ENCODE measurements at regions not wholly inside any gene's neighbourhood (a gene's known extent, or its start where the extent isn't known, plus 50 kb on each side); places are given as distances from the start of the nearest gene placed in this dataset.
"Not testable (repeated sequence)": the region's sequence is repeated elsewhere in the genome, so short reads cannot be mapped to it uniquely, and the experiment has no call there.

- no peak for DNase-seq (ENCODE audit: low spot score)
Observed at GRCh38 chr1:195745189-195746010, 862.8 kb downstream of the KCNT2 start.

GRCh38 chr1:195744256-195744655 lies 864.0 kb downstream of the KCNT2 start:
- DNase-seq (ENCODE audit: low spot score), result no peak

GRCh38 chr1:195740862-195741261 lies 867.4 kb downstream of the KCNT2 start:
- no peak for DNase-seq (ENCODE audit: low spot score)

GRCh38 chr1:195738966-195739650 lies 869.1 kb downstream of the KCNT2 start:
- DNase-seq (ENCODE audit: low spot score), result no peak

DNA sequence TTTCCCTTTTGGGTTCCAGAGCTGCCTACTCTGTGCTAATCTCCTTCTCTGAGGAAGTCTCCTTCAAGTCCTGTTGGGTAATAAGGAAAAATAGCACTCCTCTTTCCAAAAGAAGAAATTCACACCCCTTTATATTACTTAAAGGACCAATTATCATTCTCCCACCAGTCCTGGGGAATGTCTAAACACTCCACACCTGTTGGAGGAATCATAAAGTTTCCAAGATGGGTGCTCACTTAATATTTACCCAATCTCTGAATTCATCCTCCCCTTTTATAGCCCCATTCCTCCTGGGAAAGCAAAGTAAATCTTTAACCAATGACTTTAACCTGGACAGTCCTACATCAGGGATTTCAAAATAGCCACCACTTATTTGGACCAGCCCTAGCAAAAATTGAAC lies 873.1 kb downstream of the KCNT2 start:
- no peak for DNase-seq (ENCODE audit: low spot score)

DNA sequence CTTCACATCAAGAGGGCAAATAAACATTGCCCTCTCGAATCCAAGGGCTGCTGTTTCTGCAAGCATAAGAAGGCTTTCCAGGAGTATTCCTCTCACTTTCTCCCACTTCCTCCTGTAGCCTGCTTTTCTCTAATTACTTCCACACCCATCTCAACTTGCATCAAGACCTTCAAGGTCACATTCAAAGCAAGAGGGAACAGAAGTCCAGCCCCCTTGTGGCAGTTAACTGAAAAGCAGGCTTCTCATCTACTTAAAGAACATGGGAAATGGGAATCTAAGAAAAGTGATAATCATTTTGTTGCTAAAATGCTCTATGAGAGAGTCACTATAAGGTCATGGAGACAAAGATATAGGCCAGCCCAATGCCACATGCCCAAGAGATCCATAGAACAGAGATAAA lies 874.4 kb downstream of the KCNT2 start:
- DNase-seq (ENCODE audit: low spot score), result no peak

- DNase-seq (ENCODE audit: low spot score), result no peak
Observed at GRCh38 chr1:195733408-195733807, 874.8 kb downstream of the KCNT2 start.

DNA sequence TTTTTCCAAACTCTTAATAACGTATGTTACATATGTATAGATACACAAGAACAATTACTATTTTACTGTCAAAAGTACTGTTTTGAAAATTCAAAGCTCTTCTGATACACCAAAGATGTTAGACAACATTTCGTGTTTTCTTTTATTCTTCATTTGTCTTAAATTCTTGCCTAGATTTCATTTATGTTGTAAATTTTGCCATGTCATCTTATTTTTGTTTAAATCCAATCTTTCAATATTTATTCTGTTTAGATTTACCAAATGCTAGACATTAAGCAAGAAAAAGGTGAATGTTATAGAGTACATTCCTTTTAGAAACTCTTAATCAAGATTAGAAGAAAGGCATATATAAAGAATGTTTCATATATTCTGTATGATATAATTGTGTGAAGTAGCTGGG lies 876.9 kb downstream of the KCNT2 start:
- no peak for DNase-seq (ENCODE audit: low spot score)

DNA sequence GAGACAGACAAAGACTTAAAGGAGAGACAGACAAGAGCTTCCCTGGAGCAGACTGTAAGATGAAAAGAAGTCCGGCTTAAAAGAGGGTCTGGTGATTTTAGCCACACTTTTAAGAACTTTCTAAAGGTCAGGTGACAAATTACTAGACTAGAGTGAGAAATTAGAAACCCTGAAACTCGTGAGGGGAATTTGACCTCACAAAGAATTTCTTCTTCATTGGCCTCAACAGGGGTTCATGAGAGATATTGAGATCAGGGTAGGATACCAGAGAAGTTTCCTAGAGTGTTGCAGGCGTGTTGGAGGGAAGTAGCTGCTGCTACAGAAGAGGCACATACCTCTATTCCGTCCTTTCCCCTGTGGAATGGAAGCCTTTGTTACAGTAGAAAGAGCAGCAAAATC lies 884.4 kb downstream of the KCNT2 start:
- DNase-seq (ENCODE audit: low spot score), result no peak

- not testable (repeated sequence) for DNase-seq (ENCODE audit: low spot score)
Observed at GRCh38 chr1:195722852-195723795, 885.1 kb downstream of the KCNT2 start.

DNA sequence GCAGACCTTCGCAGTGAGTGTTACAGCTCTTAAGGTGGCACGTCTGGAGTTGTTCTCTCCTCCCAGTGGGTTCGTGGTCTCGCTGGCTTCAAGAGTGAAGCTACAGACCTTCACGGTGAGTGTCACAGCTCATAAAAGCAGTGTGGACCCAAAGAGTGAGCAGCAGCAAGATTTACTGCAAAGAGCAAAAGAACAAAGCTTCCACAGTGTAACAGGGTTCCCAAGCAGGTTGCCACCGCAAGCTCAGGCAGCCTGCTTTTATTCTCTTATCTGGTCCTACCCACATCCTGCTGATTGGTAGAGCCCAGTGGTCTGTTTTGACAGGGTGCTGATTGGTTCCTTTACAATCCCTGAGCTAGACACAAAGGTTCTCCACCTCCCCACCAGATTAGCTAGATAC lies 886.1 kb downstream of the KCNT2 start:
- not testable (repeated sequence) for DNase-seq (ENCODE audit: low spot score)

GRCh38 chr1:195721210-195721971 lies 886.8 kb downstream of the KCNT2 start:
- DNase-seq (ENCODE audit: low spot score), result no peak

DNA sequence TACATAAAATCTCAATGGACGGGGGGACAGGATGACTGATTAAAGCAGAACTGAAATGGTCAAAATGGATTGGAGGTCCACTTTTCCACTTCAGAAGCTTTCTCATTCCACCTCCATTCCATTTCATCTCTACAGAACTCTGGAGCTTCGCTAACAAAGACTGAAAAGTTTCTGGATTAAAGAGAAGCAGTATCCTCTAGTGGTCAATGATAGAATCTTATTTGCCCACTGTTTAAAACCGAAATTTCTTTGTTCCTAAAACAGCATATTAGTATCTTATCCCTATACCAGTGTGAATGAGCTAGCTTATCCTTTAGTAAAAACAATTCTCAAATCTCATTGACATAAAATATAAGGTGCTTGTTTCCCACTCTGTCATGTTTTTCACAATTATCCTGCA lies 890.6 kb downstream of the KCNT2 start:
- DNase-seq (ENCODE audit: low spot score), result no peak

DNA sequence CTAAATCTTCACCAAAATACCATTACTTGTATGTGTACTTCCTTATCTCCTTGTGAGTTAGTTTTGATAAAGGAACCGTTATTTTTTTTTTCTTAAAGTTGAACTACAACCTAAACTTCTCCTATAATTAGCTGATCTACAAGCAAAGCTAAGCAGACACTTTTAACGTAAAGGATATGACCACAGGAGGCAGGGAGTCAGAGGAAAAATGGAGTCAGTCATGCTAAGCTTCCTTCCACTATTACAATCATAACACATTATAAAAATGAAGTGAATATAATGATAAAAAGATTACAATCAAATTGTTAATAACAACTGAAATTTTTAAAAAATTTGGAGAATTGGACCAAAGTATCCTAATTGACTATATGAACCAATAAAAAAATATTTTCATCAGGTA lies 892.6 kb downstream of the KCNT2 start:
- no peak for DNase-seq (ENCODE audit: low spot score)

DNA sequence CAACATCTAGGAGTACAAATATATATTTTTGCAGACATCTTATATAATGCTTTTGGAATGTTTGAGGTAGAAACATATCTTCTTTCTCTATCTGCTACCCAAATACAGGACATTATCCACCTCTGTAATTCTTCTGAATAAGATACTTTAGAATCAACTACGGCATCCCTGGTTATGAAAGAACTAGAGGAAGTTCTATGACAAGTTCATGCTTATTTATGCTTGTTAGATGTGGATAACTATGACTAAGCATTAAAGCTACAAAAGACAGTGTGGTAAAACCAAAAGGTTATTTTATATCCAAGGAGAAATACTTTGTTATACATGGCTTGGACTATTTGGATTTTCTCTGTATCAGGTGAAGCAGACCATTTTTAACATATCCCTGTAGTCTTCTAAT lies 894.0 kb downstream of the KCNT2 start:
- no peak for DNase-seq (ENCODE audit: low spot score)

GRCh38 chr1:195709821-195710220 lies 898.4 kb downstream of the KCNT2 start:
- no peak for DNase-seq (ENCODE audit: low spot score)

GRCh38 chr1:195704028-195704427 lies 904.2 kb downstream of the KCNT2 start:
- no peak for DNase-seq (ENCODE audit: low spot score)

GRCh38 chr1:195701149-195701548 lies 907.1 kb downstream of the KCNT2 start:
- DNase-seq (ENCODE audit: low spot score), result no peak

DNA sequence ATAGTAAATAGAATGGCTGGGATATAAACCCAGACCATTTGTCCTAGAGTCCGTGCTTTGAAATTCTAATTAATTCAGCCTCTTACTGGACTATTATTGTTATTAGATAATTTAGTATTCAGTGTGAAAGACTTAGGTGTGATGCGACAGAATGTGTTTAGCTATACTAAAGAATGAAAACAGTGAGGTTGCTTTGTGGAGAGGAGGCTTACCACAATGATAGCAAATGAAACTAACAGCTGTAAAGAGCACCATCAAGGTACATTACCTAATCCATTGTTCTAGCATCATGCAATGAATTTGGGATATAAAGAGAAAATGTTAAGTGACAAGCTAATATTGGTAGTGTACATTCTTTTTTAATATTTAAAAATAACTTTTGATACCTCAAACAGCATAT lies 911.1 kb downstream of the KCNT2 start:
- DNase-seq (ENCODE audit: low spot score), result no peak

- no peak for DNase-seq (ENCODE audit: low spot score)
Observed at GRCh38 chr1:195686764-195687163, 921.5 kb downstream of the KCNT2 start.

DNA sequence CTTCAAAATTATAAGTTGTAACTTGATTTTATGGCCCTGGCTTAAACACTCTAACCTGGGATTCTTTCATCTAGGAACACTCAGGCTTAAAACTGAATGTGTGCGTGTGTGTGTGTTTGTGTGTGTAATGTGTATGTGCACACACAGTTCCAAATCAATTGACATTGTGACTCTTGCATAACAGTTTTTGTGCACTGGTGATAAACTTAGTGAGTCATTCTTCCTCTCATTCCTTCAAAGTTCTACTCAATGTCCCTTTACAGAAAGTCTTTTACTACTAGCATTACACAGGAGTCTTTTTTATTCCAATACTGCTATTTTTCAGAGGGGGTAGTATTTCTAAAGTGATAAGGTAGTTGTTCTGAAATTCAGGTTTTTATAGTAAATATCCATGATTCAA lies 943.6 kb downstream of the KCNT2 start:
- DNase-seq (ENCODE audit: low spot score), result no peak
